Neural crest cell (in vitro differentiated cells): ENCODE measurements at regions not wholly inside any gene's neighbourhood (a gene's known extent, or its start where the extent isn't known, plus 50 kb on each side); places are given as distances from the start of the nearest gene placed in this dataset.
"Not testable (repeated sequence)": the region's sequence is repeated elsewhere in the genome, so short reads cannot be mapped to it uniquely, and the experiment has no call there.

Source experiments
- DNase-seq: peaks from one replicate; pipeline ENCODE4 v3.0.0; 2021; ENCODE audit warnings: low read depth, mixed read lengths, low spot score
- H3K27ac Mint-ChIP-seq: one replicate; pipeline ENCODE4 v1.8.0; 2021; ENCODE audit warnings: mild to moderate bottlenecking, mixed read lengths; ENCODE audit not compliant: unreplicated experiment
- H3K27me3 Mint-ChIP-seq: 2 replicates; pipeline ENCODE4 v1.8.0; 2021; ENCODE audit warnings: low read depth, mild to moderate bottlenecking, mixed read lengths
- H3K36me3 Mint-ChIP-seq: 2 replicates; pipeline ENCODE4 v1.8.0; 2021; ENCODE audit warnings: low read depth, mild to moderate bottlenecking, mixed read lengths
- H3K4me1 Mint-ChIP-seq: 2 replicates; pipeline ENCODE4 v1.8.0; 2021; ENCODE audit warnings: mixed read lengths
- H3K4me3 Mint-ChIP-seq: one replicate; pipeline ENCODE4 v1.8.0; 2021; ENCODE audit warnings: mild to moderate bottlenecking, mixed read lengths
- H3K9me3 Mint-ChIP-seq: 2 replicates; pipeline ENCODE4 v1.8.0; 2021; ENCODE audit warnings: mixed read lengths
- TF ChIP-seq, protein P1 (sequence below): fragments of 200-600 bp; sonication (generic); conservative IDR thresholded peaks from 2 replicates; pipeline ENCODE4 v1.5.0; 2021; ENCODE audit warnings: antibody characterized with exemption, mild to moderate bottlenecking

- Mint-ChIP-seq H3K36me3 (no peaks in the 10 kb centered on the region), H3K4me1 (no peaks in the 10 kb centered on the region), H3K27me3 (no peaks in the 10 kb centered on the region), H3K9me3 (peaks cover 5% of the 10 kb centered on the region), H3K4me3 (no peak overlapping the region), H3K27ac (no peak overlapping the region)
- no peak for DNase-seq
- TF ChIP-seq, protein P1, sequence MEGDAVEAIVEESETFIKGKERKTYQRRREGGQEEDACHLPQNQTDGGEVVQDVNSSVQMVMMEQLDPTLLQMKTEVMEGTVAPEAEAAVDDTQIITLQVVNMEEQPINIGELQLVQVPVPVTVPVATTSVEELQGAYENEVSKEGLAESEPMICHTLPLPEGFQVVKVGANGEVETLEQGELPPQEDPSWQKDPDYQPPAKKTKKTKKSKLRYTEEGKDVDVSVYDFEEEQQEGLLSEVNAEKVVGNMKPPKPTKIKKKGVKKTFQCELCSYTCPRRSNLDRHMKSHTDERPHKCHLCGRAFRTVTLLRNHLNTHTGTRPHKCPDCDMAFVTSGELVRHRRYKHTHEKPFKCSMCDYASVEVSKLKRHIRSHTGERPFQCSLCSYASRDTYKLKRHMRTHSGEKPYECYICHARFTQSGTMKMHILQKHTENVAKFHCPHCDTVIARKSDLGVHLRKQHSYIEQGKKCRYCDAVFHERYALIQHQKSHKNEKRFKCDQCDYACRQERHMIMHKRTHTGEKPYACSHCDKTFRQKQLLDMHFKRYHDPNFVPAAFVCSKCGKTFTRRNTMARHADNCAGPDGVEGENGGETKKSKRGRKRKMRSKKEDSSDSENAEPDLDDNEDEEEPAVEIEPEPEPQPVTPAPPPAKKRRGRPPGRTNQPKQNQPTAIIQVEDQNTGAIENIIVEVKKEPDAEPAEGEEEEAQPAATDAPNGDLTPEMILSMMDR, result no peak
Observed at GRCh38 chr5:56725711-56726411, 89.5 kb upstream of the MAP3K1 start.

DNA sequence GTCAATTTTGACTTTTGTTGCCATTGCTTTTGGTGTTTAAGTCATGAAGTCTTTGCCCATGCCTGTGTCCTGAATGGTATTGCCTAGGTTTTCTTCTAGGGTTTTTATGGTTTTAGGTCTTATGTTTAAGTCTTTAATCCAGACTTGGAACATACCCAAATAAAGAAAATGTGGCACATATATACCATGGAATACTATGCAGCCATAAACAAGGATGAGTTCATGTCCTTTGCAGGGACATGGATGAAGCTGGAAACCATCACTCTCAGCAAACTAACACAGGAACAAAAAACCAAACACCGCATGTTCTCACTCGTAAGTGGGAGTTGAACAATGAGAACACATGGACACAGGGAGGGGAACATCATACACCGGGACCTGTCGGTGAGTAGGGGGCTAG is 90.5 kb upstream of the MAP3K1 start:
- DNase-seq, H3K27ac Mint-ChIP-seq, H3K4me1 Mint-ChIP-seq: not testable (repeated sequence)

GRCh38 chr5:56722317-56722716 is 93.0 kb upstream of the MAP3K1 start:
- Mint-ChIP-seq H3K9me3 (peaks cover 5% of the 10 kb centered on the region), H3K4me1 (no peaks in the 10 kb centered on the region), H3K27me3 (no peaks in the 10 kb centered on the region), H3K36me3 (no peaks in the 10 kb centered on the region), H3K4me3 (no peak overlapping the region), H3K27ac (no peak overlapping the region)
- DNase-seq, result no peak
- TF ChIP-seq, protein P1, result no peak

More for the DNA sequence above, 90.5 kb upstream of the MAP3K1 start:
- H3K4me3 Mint-ChIP-seq, H3K9me3 Mint-ChIP-seq, H3K27me3 Mint-ChIP-seq, H3K36me3 Mint-ChIP-seq: not testable (repeated sequence)

- no peak overlapping the region for H3K4me3 Mint-ChIP-seq
- no peak overlapping the region for H3K27ac Mint-ChIP-seq
- H3K36me3 Mint-ChIP-seq, result no peaks in the 10 kb centered on the region
- DNase-seq, result no peak
- no peaks in the 10 kb centered on the region for H3K4me1 Mint-ChIP-seq
- TF ChIP-seq, protein P1, result no peak
- H3K27me3 Mint-ChIP-seq, result no peaks in the 10 kb centered on the region
- no peaks in the 10 kb centered on the region for H3K9me3 Mint-ChIP-seq
Observed at GRCh38 chr5:56717253-56717987, 97.9 kb upstream of the MAP3K1 start.

- TF ChIP-seq, protein P1, result no peak
- Mint-ChIP-seq H3K4me3 (no peak overlapping the region), H3K4me1 (no peaks in the 10 kb centered on the region), H3K36me3 (no peaks in the 10 kb centered on the region), H3K27me3 (no peaks in the 10 kb centered on the region), H3K27ac (no peak overlapping the region), H3K9me3 (no peaks in the 10 kb centered on the region)
- DNase-seq, result no peak
Observed at GRCh38 chr5:56715986-56716385, 99.4 kb upstream of the MAP3K1 start.
